OCI-LY3 (cell line): ENCODE measurements at regions not wholly inside any gene's neighbourhood (a gene's known extent, or its start where the extent isn't known, plus 50 kb on each side); places are given as distances from the start of the nearest gene placed in this dataset.

Experiments used
- EZH2phosphoT487 ChIP-seq: fragments of 200-600 bp; shearing (Covaris generic); IDR thresholded peaks from 2 replicates; pipeline ENCODE4 v1.6.1; 2018; ENCODE audit warnings: antibody characterized with exemption, mixed run types, low read depth
- TF ChIP-seq, protein P1 (sequence below): fragments of 200-600, 300-600 bp; sonication (generic); IDR thresholded peaks from 2 replicates; pipeline ENCODE4 v1.5.1; 2014; ENCODE audit warnings: antibody characterized with exemption, low read length, low read depth

DNA sequence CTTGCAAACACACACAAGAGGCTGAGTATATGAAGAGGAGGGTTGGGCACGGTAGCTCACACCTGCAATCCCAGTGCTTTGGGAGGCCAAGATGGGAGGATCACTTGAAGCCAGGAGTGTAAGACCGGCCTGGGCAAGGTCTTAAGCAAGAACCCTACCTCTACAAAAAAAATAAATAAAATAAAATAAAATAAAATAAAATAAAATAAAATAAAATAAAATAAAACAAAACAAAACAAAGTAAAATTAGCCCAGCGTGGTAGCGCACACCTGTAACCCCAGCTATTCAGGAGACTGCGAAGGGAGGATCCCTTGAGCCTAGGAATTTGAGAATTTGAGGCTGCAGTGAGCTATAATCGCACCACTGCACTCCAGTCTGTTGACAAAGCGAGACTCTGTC, 337.9 kb downstream of the SHANK2 start:
- TF ChIP-seq, protein P1, sequence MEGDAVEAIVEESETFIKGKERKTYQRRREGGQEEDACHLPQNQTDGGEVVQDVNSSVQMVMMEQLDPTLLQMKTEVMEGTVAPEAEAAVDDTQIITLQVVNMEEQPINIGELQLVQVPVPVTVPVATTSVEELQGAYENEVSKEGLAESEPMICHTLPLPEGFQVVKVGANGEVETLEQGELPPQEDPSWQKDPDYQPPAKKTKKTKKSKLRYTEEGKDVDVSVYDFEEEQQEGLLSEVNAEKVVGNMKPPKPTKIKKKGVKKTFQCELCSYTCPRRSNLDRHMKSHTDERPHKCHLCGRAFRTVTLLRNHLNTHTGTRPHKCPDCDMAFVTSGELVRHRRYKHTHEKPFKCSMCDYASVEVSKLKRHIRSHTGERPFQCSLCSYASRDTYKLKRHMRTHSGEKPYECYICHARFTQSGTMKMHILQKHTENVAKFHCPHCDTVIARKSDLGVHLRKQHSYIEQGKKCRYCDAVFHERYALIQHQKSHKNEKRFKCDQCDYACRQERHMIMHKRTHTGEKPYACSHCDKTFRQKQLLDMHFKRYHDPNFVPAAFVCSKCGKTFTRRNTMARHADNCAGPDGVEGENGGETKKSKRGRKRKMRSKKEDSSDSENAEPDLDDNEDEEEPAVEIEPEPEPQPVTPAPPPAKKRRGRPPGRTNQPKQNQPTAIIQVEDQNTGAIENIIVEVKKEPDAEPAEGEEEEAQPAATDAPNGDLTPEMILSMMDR: no peak
- no peak for TF ChIP-seq EZH2phosphoT487
